ENCODE measurements at regions not wholly inside any gene's neighbourhood (a gene's known extent, or its start where the extent isn't known, plus 50 kb on each side); places are given as distances from the start of the nearest gene placed in this dataset.
A peak's percentile ranks its signal among the peaks of the same experiment; 100 is the strongest.
"Not testable (repeated sequence)": the region's sequence is repeated elsewhere in the genome, so short reads cannot be mapped to it uniquely, and the experiment has no call there.

- no peak for DNase-seq
Observed at GRCh38 chr1:234855851-234856250, 245.9 kb upstream of the IRF2BP2 start.

- DNase-seq, result no peak
Observed at GRCh38 chr1:234854645-234855039, 244.7 kb upstream of the IRF2BP2 start.

- no peak for DNase-seq
Observed at GRCh38 chr1:234853906-234854644, 244.1 kb upstream of the IRF2BP2 start.

GRCh38 chr1:234852659-234853058 lies 242.7 kb upstream of the IRF2BP2 start:
- DNase-seq, result no peak

GRCh38 chr1:234851450-234852438 lies 241.8 kb upstream of the IRF2BP2 start:
- DNase-seq, result peak; percentile 46

- no peak for DNase-seq
Observed at GRCh38 chr1:234849832-234850231, 239.9 kb upstream of the IRF2BP2 start.

- DNase-seq, result no peak
Observed at GRCh38 chr1:234848972-234849649, 239.1 kb upstream of the IRF2BP2 start.

GRCh38 chr1:234846813-234847212 lies 236.8 kb upstream of the IRF2BP2 start:
- DNase-seq, result not testable (repeated sequence)

- DNase-seq, result no peak
Observed at GRCh38 chr1:234845836-234846235, 235.9 kb upstream of the IRF2BP2 start.

GRCh38 chr1:234845097-234845660 lies 235.2 kb upstream of the IRF2BP2 start:
- DNase-seq, result peak; percentile 79

- DNase-seq, result peak; percentile 65
Observed at GRCh38 chr1:234844479-234845031, 234.6 kb upstream of the IRF2BP2 start.

GRCh38 chr1:234843946-234844345 lies 234.0 kb upstream of the IRF2BP2 start:
- DNase-seq, result no peak

GRCh38 chr1:234842726-234843641 lies 233.0 kb upstream of the IRF2BP2 start:
- DNase-seq, result peak; percentile 96

- DNase-seq, result peak; percentile 71
Observed at GRCh38 chr1:234841710-234842231, 231.8 kb upstream of the IRF2BP2 start.

- no peak for DNase-seq
Observed at GRCh38 chr1:234841281-234841680, 231.3 kb upstream of the IRF2BP2 start.

- DNase-seq, result peak; percentile 37
Observed at GRCh38 chr1:234840843-234841242, 230.9 kb upstream of the IRF2BP2 start.

- DNase-seq, result no peak
Observed at GRCh38 chr1:234840253-234840652, 230.3 kb upstream of the IRF2BP2 start.

GRCh38 chr1:234839663-234840062 lies 229.7 kb upstream of the IRF2BP2 start:
- DNase-seq, result no peak

- DNase-seq, result no peak
Observed at GRCh38 chr1:234838820-234839219, 228.8 kb upstream of the IRF2BP2 start.

- DNase-seq, result no peak
Observed at GRCh38 chr1:234838182-234838581, 228.2 kb upstream of the IRF2BP2 start.

GRCh38 chr1:234837713-234838112 lies 227.7 kb upstream of the IRF2BP2 start:
- no peak for DNase-seq
